Neural cell (in vitro differentiated cells): ENCODE measurements at regions not wholly inside any gene's neighbourhood (a gene's known extent, or its start where the extent isn't known, plus 50 kb on each side); places are given as distances from the start of the nearest gene placed in this dataset.

Experiments used
- EP300 ChIP-seq: fragments of 450-650 bp; conservative IDR thresholded peaks from 2 replicates; pipeline ENCODE4 v1.6.1; 2014; ENCODE audit warnings: antibody characterized with exemption, mild to moderate bottlenecking, moderate library complexity; ENCODE audit not compliant: poor library complexity, severe bottlenecking
- TF ChIP-seq, protein P1 (sequence below): fragments of 450-650 bp; IDR thresholded peaks from 2 replicates; pipeline ENCODE4 v1.5.1; 2014; ENCODE audit warnings: antibody characterized with exemption, mild to moderate bottlenecking, moderate library complexity; ENCODE audit not compliant: poor library complexity, severe bottlenecking

DNA sequence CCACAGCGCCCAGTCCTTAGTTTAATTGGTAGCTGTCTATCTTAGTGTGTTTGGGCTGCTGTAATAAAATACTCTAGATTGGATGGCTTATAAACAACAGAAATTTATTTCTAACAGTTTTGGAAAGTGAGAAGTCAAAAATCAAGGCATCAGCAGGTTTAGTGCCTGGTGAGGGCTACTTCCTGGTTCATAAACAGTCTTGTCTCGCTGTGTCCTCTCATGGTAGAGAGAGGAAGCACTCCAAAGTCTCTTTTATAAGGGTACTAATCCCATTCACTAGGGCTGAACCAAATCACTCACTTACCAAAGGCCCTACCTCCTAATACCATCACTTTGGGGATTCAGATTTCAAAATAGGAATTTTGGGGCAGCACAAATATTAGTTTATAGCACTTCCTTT is 336.9 kb upstream of the RSPO3 start:
- no peak for TF ChIP-seq EP300
- TF ChIP-seq, protein P1, sequence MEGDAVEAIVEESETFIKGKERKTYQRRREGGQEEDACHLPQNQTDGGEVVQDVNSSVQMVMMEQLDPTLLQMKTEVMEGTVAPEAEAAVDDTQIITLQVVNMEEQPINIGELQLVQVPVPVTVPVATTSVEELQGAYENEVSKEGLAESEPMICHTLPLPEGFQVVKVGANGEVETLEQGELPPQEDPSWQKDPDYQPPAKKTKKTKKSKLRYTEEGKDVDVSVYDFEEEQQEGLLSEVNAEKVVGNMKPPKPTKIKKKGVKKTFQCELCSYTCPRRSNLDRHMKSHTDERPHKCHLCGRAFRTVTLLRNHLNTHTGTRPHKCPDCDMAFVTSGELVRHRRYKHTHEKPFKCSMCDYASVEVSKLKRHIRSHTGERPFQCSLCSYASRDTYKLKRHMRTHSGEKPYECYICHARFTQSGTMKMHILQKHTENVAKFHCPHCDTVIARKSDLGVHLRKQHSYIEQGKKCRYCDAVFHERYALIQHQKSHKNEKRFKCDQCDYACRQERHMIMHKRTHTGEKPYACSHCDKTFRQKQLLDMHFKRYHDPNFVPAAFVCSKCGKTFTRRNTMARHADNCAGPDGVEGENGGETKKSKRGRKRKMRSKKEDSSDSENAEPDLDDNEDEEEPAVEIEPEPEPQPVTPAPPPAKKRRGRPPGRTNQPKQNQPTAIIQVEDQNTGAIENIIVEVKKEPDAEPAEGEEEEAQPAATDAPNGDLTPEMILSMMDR = no peak
